Parathyroid adenoma (tissue), 2 donors: ENCODE measurements at regions not wholly inside any gene's neighbourhood (a gene's known extent, or its start where the extent isn't known, plus 50 kb on each side); places are given as distances from the start of the nearest gene placed in this dataset.

Experiments used
- H2AFZ ChIP-seq: fragments of 300-600 bp; sonication (generic); one replicate; pipeline ENCODE4 v1.7.0; 2017; ENCODE audit warnings: antibody characterized with exemption, mild to moderate bottlenecking
- H3K27ac ChIP-seq: fragments of 300-600 bp; sonication (generic); one replicate; pipeline ENCODE4 v1.7.0; 2017
- H3K27me3 ChIP-seq: fragments of 300-600 bp; sonication (generic); one replicate; pipeline ENCODE4 v1.7.0; 2017; ENCODE audit warnings: low read length; ENCODE audit not compliant: control insufficient read depth, insufficient read depth
- H3K36me3 ChIP-seq: fragments of 300-600 bp; sonication (generic); one replicate; pipeline ENCODE4 v1.7.0; 2017; ENCODE audit warnings: low read length; ENCODE audit not compliant: control insufficient read depth, insufficient read depth
- H3K4me1 ChIP-seq: fragments of 300-600 bp; sonication (generic); one replicate; pipeline ENCODE4 v1.7.0; 2017; ENCODE audit warnings: control low read depth
- H3K4me2 ChIP-seq: fragments of 300-600 bp; sonication (generic); one replicate; pipeline ENCODE4 v1.7.0; 2017; ENCODE audit warnings: low read length
- H3K4me3 ChIP-seq: fragments of 300-600 bp; sonication (generic); one replicate; pipeline ENCODE4 v1.7.0; 2017; ENCODE audit warnings: low read depth, low read length
- H3K79me2 ChIP-seq: fragments of 300-600 bp; sonication (generic); one replicate; pipeline ENCODE4 v1.7.0; 2017; ENCODE audit warnings: control low read depth
- H3K9ac ChIP-seq: fragments of 300-600 bp; sonication (generic); one replicate; pipeline ENCODE4 v1.7.0; 2017; ENCODE audit warnings: mild to moderate bottlenecking
- H3K9me3 ChIP-seq: fragments of 300-600 bp; sonication (generic); one replicate; pipeline ENCODE4 v1.7.0; 2017; ENCODE audit warnings: low read length; ENCODE audit not compliant: control insufficient read depth
- TF ChIP-seq, protein P1 (sequence below): fragments of 300-600 bp; sonication (generic); IDR thresholded peaks from one replicate; pipeline ENCODE4 v1.7.0; 2017; ENCODE audit warnings: antibody characterized with exemption, mild to moderate bottlenecking
- donor health status: primary hyperparathyroidism.

DNA sequence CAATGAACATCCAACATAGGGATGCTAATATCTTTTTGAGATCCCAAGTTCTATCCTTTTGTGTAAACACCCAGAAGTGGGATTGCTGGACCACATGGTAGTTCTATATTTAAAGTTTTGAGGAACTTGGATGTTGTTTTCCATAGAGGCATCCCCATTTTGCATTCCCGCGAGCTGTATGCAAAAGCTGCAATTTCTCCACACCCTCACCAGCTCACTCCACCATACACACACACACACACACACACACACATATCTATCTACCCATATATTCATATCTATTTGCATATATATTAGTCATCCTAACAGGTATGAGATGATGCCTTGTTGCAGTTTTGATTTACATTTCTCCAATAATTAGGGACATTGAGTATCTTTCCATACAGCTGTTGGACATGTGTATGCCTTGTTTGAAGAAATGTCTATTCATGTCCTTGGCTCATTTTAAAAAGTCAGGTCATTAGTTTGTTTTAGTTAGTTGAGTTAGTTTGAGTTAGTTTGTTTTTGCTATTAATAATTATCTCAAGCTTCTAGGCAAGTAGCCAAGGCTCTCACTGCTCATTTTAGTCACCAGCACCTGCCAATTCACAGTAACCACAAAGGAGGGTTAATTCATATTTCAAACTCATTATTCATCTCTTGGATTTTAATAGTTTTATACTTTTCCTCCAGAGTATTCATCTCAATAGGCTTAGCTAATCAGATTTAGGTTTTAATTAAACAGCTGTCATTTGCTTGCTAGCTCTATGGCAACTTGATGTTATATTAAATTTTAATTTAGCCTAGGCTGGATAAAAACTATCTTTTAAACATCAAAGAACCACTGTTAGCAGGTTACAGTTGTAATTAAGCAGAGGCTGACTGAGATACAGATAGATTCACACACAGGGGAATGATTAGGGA is 1435.9 kb upstream of the TMEM132C start:
- Histone ChIP-seq H3K9me3 (no peaks in the 10 kb centered on the region), H3K27me3 (no peaks in the 10 kb centered on the region), H3K27ac (no peak overlapping the region), H3K79me2 (no peaks in the 10 kb centered on the region), H3K9ac (no peak overlapping the region), H3K4me1 (no peaks in the 10 kb centered on the region), H3K4me3 (no peak overlapping the region), H2AFZ (no peak overlapping the region), H3K4me2 (no peak overlapping the region), H3K36me3 (no peaks in the 10 kb centered on the region)
- TF ChIP-seq, protein P1, sequence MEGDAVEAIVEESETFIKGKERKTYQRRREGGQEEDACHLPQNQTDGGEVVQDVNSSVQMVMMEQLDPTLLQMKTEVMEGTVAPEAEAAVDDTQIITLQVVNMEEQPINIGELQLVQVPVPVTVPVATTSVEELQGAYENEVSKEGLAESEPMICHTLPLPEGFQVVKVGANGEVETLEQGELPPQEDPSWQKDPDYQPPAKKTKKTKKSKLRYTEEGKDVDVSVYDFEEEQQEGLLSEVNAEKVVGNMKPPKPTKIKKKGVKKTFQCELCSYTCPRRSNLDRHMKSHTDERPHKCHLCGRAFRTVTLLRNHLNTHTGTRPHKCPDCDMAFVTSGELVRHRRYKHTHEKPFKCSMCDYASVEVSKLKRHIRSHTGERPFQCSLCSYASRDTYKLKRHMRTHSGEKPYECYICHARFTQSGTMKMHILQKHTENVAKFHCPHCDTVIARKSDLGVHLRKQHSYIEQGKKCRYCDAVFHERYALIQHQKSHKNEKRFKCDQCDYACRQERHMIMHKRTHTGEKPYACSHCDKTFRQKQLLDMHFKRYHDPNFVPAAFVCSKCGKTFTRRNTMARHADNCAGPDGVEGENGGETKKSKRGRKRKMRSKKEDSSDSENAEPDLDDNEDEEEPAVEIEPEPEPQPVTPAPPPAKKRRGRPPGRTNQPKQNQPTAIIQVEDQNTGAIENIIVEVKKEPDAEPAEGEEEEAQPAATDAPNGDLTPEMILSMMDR: no peak

DNA sequence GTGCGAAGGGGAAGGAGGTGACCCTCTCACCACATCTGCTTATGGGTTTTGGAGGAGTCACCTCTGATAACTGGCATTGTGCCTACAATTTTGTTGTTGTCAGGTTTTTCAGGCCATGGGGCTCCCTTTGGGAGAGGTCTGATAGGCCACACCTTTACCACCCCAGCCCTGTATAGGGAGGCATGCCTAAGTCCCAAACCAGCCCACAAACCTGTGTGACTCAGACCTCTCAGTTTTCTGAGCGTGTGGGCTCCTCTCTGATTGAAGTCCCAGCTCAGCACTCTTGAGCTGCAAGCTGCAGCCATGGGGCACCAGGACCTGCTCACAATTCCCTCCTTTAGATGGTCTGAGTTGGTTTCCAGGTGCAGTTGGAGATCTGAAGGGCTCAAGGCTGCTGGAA is 1429.3 kb upstream of the TMEM132C start:
- Histone ChIP-seq H3K4me3 (no peak overlapping the region), H3K4me1 (no peaks in the 10 kb centered on the region), H2AFZ (no peak overlapping the region), H3K9ac (no peak overlapping the region), H3K27me3 (no peaks in the 10 kb centered on the region), H3K79me2 (no peaks in the 10 kb centered on the region), H3K36me3 (no peaks in the 10 kb centered on the region), H3K27ac (no peak overlapping the region), H3K4me2 (no peak overlapping the region), H3K9me3 (no peaks in the 10 kb centered on the region)
- TF ChIP-seq, protein P1: no peak

DNA sequence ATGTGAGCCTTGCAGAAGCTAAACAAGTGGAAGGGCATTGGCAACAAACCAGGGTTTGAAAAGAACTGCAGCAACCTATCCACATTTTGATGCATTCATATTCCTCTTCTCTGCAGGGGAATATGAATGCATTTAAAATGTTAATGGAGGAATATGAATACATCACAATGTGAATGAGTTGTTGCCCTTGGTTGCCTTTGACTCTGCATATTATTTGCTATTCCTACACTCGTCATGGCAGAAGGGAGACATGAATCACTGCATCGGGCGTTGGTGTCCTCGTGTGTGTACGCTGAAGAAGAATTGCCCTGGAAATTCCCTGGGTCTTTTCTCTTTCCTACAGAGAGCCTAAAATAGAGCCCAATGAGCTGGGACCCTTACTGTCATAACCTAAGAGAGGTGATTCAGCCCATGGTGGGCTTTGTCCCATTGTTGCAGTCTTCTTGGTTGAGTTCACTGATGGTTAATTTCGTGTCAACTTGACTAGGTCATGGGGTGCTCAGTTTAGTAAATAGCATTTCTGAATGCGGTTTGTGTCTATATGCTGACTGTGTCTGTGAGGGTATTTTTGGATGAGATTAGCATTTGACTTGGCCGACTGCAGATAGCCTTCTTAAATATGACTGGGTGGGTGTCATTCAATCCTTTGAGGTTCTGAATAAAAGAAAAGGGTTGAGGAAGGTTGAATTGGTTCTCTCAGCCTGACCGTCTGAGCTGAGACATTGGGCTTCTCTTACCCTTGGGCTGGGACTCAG is 1422.9 kb upstream of the TMEM132C start:
- no peaks in the 10 kb centered on the region for H3K27me3 ChIP-seq
- TF ChIP-seq, protein P1: no peak
- H3K4me3 ChIP-seq: no peak overlapping the region
- no peak overlapping the region for H3K27ac ChIP-seq
- no peak overlapping the region for H3K9ac ChIP-seq
- no peaks in the 10 kb centered on the region for H3K79me2 ChIP-seq
- no peak overlapping the region for H3K4me2 ChIP-seq
- H2AFZ ChIP-seq: no peak overlapping the region
- H3K9me3 ChIP-seq: no peaks in the 10 kb centered on the region
- H3K4me1 ChIP-seq: no peaks in the 10 kb centered on the region
- no peaks in the 10 kb centered on the region for H3K36me3 ChIP-seq

DNA sequence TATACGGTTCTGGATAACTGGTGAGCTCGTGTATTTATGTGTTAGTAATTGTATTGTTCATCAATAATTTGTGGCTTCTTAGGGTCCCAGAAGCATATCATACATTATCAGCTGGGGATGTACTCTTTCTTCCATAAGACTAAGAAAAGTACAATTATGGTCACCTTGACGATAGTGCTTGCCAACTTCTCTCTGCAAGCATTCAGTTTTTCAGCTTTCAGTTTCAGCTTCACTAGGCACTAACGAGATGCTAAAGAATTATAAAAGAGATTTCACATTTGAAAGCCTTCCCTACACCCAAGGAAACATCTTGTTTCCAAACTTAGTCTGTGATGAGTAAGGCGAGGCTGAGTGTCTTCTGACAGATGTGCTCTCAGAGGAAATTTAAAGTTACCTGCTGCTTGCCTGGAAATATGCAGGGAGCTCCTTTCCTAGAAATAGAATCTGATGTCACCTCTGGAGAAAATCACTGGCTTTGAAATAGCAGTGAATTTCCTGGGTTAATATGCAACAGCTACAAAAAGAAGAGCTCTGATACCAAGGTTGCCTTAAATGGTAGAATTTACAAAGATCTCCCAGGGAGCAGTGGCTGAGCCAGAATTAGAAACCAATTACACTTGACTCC is 1419.9 kb upstream of the TMEM132C start:
- Histone ChIP-seq H3K9me3 (no peaks in the 10 kb centered on the region), H3K27me3 (no peaks in the 10 kb centered on the region), H3K4me3 (no peak overlapping the region), H3K27ac (no peak overlapping the region), H3K9ac (no peak overlapping the region), H3K79me2 (no peaks in the 10 kb centered on the region), H3K4me2 (no peak overlapping the region), H3K36me3 (no peaks in the 10 kb centered on the region), H3K4me1 (no peaks in the 10 kb centered on the region), H2AFZ (no peak overlapping the region)
- TF ChIP-seq, protein P1: no peak
